Neural cell (in vitro differentiated cells): ENCODE measurements at regions not wholly inside any gene's neighbourhood (a gene's known extent, or its start where the extent isn't known, plus 50 kb on each side); places are given as distances from the start of the nearest gene placed in this dataset.
"Not testable (repeated sequence)": the region's sequence is repeated elsewhere in the genome, so short reads cannot be mapped to it uniquely, and the experiment has no call there.

Experiments
- H2AFZ ChIP-seq: fragments of 200-600, 300-800 bp; sonication (generic), shearing (Covaris generic); 2 replicates; pipeline ENCODE4 v1.6.0; 2014; ENCODE audit warnings: low read depth, mild to moderate bottlenecking, antibody characterized with exemption, low read length, moderate library complexity
- H3F3A ChIP-seq: fragments of 200-600 bp; shearing (Covaris generic); 2 replicates; pipeline ENCODE4 v1.6.1; 2016; ENCODE audit warnings: mild to moderate bottlenecking, moderate library complexity, mixed read lengths, antibody characterized with exemption, low read length; ENCODE audit not compliant: insufficient read depth, poor library complexity, severe bottlenecking
- H3K27ac ChIP-seq: fragments of 200-600, 300-800 bp; sonication (generic), shearing (Covaris generic); 2 replicates; pipeline ENCODE4 v1.5.1; 2014; ENCODE audit warnings: mild to moderate bottlenecking, low read length, moderate library complexity
- H3K27me3 ChIP-seq: fragments of 300-800, 200-600 bp; sonication (generic), shearing (Covaris generic); 2 replicates; pipeline ENCODE4 v1.6.0; 2014; ENCODE audit warnings: mild to moderate bottlenecking, low read depth, low read length, moderate library complexity; ENCODE audit not compliant: insufficient read depth
- H3K36me3 ChIP-seq: fragments of 300-800, 200-600 bp; sonication (generic), shearing (Covaris generic); 2 replicates; pipeline ENCODE4 v1.5.1; 2014; ENCODE audit warnings: mild to moderate bottlenecking, antibody characterized with exemption, low read length, moderate library complexity; ENCODE audit not compliant: insufficient read depth
- H3K4me2 ChIP-seq: fragments of 300-800, 200-600 bp; sonication (generic), shearing (Covaris generic); 2 replicates; pipeline ENCODE4 v1.6.0; 2014; ENCODE audit warnings: mild to moderate bottlenecking, low read length
- H3K4me3 ChIP-seq: fragments of 300-800, 200-600 bp; sonication (generic), shearing (Covaris generic); 2 replicates; pipeline ENCODE4 v1.5.1; 2014; ENCODE audit warnings: mild to moderate bottlenecking, low read length, moderate library complexity
- H3K79me2 ChIP-seq: fragments of 200-600 bp; shearing (Covaris generic); replicated peaks from 2 replicates; pipeline ENCODE4 v1.6.0; 2014; ENCODE audit warnings: mild to moderate bottlenecking, low read length, moderate library complexity; ENCODE audit not compliant: insufficient read depth
- H3K9ac ChIP-seq: fragments of 300-800, 200-600 bp; sonication (generic), shearing (Covaris generic); 2 replicates; pipeline ENCODE4 v1.6.1; 2016; ENCODE audit warnings: mild to moderate bottlenecking, low read length, mixed read lengths
- H3K9me2 ChIP-seq: fragments of 200-600 bp; shearing (Covaris generic); 2 replicates; pipeline ENCODE4 v1.6.1; 2016; ENCODE audit warnings: mild to moderate bottlenecking, low read length, mixed read lengths; ENCODE audit not compliant: insufficient read depth
- H3K9me3 ChIP-seq: fragments of 200-600, 300-800 bp; sonication (generic), shearing (Covaris generic); 2 replicates; pipeline ENCODE4 v1.6.1; 2016; ENCODE audit warnings: mild to moderate bottlenecking, mixed run types, low read length, moderate library complexity, mixed read lengths
- H4K20me1 ChIP-seq: fragments of 200-600 bp; shearing (Covaris generic); 2 replicates; pipeline ENCODE4 v1.6.1; 2016; ENCODE audit warnings: mild to moderate bottlenecking, mixed run types; ENCODE audit not compliant: insufficient read depth
- CTCF ChIP-seq: fragments of 450-650 bp; IDR thresholded peaks from 2 replicates; pipeline ENCODE4 v1.5.1; 2014; ENCODE audit warnings: antibody characterized with exemption, mild to moderate bottlenecking, moderate library complexity; ENCODE audit not compliant: poor library complexity, severe bottlenecking
- EP300 ChIP-seq: fragments of 450-650 bp; conservative IDR thresholded peaks from 2 replicates; pipeline ENCODE4 v1.6.1; 2014; ENCODE audit warnings: antibody characterized with exemption, mild to moderate bottlenecking, moderate library complexity; ENCODE audit not compliant: poor library complexity, severe bottlenecking
- EZH2 ChIP-seq: fragments of 200-600, 300-800 bp; shearing (Covaris generic), sonication (generic); IDR thresholded peaks from 2 replicates; pipeline ENCODE4 v1.6.1; 2014; ENCODE audit warnings: antibody characterized with exemption, low read length, borderline replicate concordance, mild to moderate bottlenecking; ENCODE audit not compliant: insufficient read depth, poor library complexity, severe bottlenecking
- MXI1 ChIP-seq: fragments of 450-650 bp; conservative IDR thresholded peaks from 2 replicates; pipeline ENCODE4 v1.6.1; 2014; ENCODE audit warnings: antibody characterized with exemption, mild to moderate bottlenecking; ENCODE audit not compliant: poor library complexity, severe bottlenecking
- POLR2AphosphoS5 ChIP-seq: IDR thresholded peaks from 2 replicates; pipeline ENCODE4 v1.6.1; 2012
- RAD21 ChIP-seq: fragments of 450-650 bp; conservative IDR thresholded peaks from 2 replicates; pipeline ENCODE4 v1.6.1; 2014; ENCODE audit warnings: antibody characterized with exemption, mild to moderate bottlenecking, moderate library complexity
- REST ChIP-seq: IDR thresholded peaks from 2 replicates; pipeline ENCODE4 v1.6.1; 2012; ENCODE audit warnings: borderline replicate concordance
- SMC3 ChIP-seq: fragments of 450-650 bp; conservative IDR thresholded peaks from 2 replicates; pipeline ENCODE4 v1.6.1; 2014; ENCODE audit warnings: antibody characterized with exemption, mild to moderate bottlenecking, moderate library complexity; ENCODE audit not compliant: poor library complexity
- TAF1 ChIP-seq: IDR thresholded peaks from 2 replicates; pipeline ENCODE4 v1.6.1; 2012; ENCODE audit warnings: low read depth

- Histone ChIP-seq H3K9me3 (no peaks in the 10 kb centered on the region), H3K36me3 (no peaks in the 10 kb centered on the region), H4K20me1 (no peaks in the 10 kb centered on the region), H3K4me3 (no peak overlapping the region), H3K27me3 (no peaks in the 10 kb centered on the region), H3K9ac (no peak overlapping the region), H3K27ac (no peak overlapping the region), H3K4me2 (no peak overlapping the region), H3K79me2 (no peaks in the 10 kb centered on the region), H3F3A (no peaks in the 10 kb centered on the region), H2AFZ (no peak overlapping the region), H3K9me2 (no peaks in the 10 kb centered on the region)
- TF ChIP-seq MXI1 (no peak), CTCF (no peak)
These were observed 136.6 kb upstream of the ZC3H15 start for GRCh38 chr2:186349508-186349907.

GRCh38 chr2:186354160-186354559 is 131.9 kb upstream of the ZC3H15 start:
- not testable (repeated sequence) for H3F3A ChIP-seq, H3K27me3 ChIP-seq, H2AFZ ChIP-seq, H3K4me3 ChIP-seq, H3K79me2 ChIP-seq, H3K4me2 ChIP-seq, H4K20me1 ChIP-seq, H3K36me3 ChIP-seq, H3K27ac ChIP-seq, H3K9ac ChIP-seq, H3K9me3 ChIP-seq, H3K9me2 ChIP-seq

- no peaks in the 10 kb centered on the region for H3K79me2 ChIP-seq
- no peaks in the 10 kb centered on the region for H3K9me2 ChIP-seq
- H3K27me3 ChIP-seq, result no peaks in the 10 kb centered on the region
- TF ChIP-seq EZH2, result no peak
- no peak for TF ChIP-seq SMC3
- TF ChIP-seq EP300, result no peak
- no peak for TF ChIP-seq REST
- TF ChIP-seq RAD21, result no peak
- no peak for TF ChIP-seq TAF1
- no peak for TF ChIP-seq POLR2AphosphoS5
- no peak for TF ChIP-seq CTCF
- H3K4me3 ChIP-seq, result no peak overlapping the region
- no peak overlapping the region for H3K9ac ChIP-seq
- H2AFZ ChIP-seq, result no peak overlapping the region
- H3K27ac ChIP-seq, result no peak overlapping the region
- no peak overlapping the region for H3K4me2 ChIP-seq
- H4K20me1 ChIP-seq, result no peaks in the 10 kb centered on the region
- H3K9me3 ChIP-seq, result no peaks in the 10 kb centered on the region
- no peaks in the 10 kb centered on the region for H3K36me3 ChIP-seq
- H3F3A ChIP-seq, result no peaks in the 10 kb centered on the region
These were observed 120.7 kb upstream of the ZC3H15 start for GRCh38 chr2:186365406-186365805.
